ENCODE measurements at regions not wholly inside any gene's neighbourhood (a gene's known extent, or its start where the extent isn't known, plus 50 kb on each side); places are given as distances from the start of the nearest gene placed in this dataset.
A peak's percentile ranks its signal among the peaks of the same experiment; 100 is the strongest.
"Not testable (repeated sequence)": the region's sequence is repeated elsewhere in the genome, so short reads cannot be mapped to it uniquely, and the experiment has no call there.

- Histone ChIP-seq H3K36me3 (no peaks in the 10 kb centered on the region), H3K4me3 (no peak overlapping the region), H3K9me3 (peaks cover 0 to 5% (median 2%) of the 10 kb centered on the region in 4 donors), H3K27me3 (no peaks in the 10 kb centered on the region), H3K4me1 (no peaks in the 10 kb centered on the region), H3K27ac (no peak overlapping the region)
- no peak for ATAC-seq (ENCODE audit: low FRiP score in 2 of 2)
- no peak for DNase-seq
- no peak for TF ChIP-seq POLR2A (IDR thresholded peaks at IDR 0.05)
- no peak for TF ChIP-seq POLR2AphosphoS5 (IDR thresholded peaks at IDR 0.05)
- TF ChIP-seq EP300 (IDR thresholded peaks at IDR 0.05): no peak
- no peak for TF ChIP-seq CTCF (IDR thresholded peaks at IDR 0.05)
- WGBS, 2 donors: 64 to 86% methylated on average over 1 of the region's 1 CpG
These were observed 201.2 kb upstream of the HAND2 start for GRCh38 chr4:173731257-173731656.

- Histone ChIP-seq H3K27me3 (no peaks in the 10 kb centered on the region), H3K27ac (no peak overlapping the region), H3K9me3 (no peaks in the 10 kb centered on the region), H3K36me3 (no peaks in the 10 kb centered on the region), H3K4me1 (no peaks in the 10 kb centered on the region), H3K4me3 (no peak overlapping the region)
- DNase-seq (no peak), ATAC-seq (ENCODE audit: low FRiP score in 2 of 2) (no peak)
- TF ChIP-seq POLR2A (IDR thresholded peaks at IDR 0.05) (no peak), EP300 (IDR thresholded peaks at IDR 0.05) (no peak), POLR2AphosphoS5 (IDR thresholded peaks at IDR 0.05) (no peak), CTCF (IDR thresholded peaks at IDR 0.05) (no peak)
- 71 to 91% methylated on average over 1 of the region's 1 CpG for WGBS, 2 donors
These were observed 192.0 kb upstream of the HAND2 start for GRCh38 chr4:173722075-173722474.

GRCh38 chr4:173718504-173718903, 188.5 kb upstream of the HAND2 start:
- not testable (repeated sequence) for DNase-seq; ATAC-seq (ENCODE audit: low FRiP score in 2 of 2)
- WGBS, 2 donors: 87 to 89% methylated on average over 1 of the region's 1 CpG

GRCh38 chr4:173717581-173717980, 187.6 kb upstream of the HAND2 start:
- no peak for TF ChIP-seq POLR2AphosphoS5 (IDR thresholded peaks at IDR 0.05)
- no peak for TF ChIP-seq POLR2A (IDR thresholded peaks at IDR 0.05)
- TF ChIP-seq EP300 (IDR thresholded peaks at IDR 0.05): no peak
- no peak for TF ChIP-seq CTCF (IDR thresholded peaks at IDR 0.05)
- DNase-seq: peak in 1 of 2 donors; percentile 58
- no peaks in the 10 kb centered on the region for H3K4me1 ChIP-seq
- H3K9me3 ChIP-seq: no peaks in the 10 kb centered on the region
- no peak overlapping the region for H3K27ac ChIP-seq
- no peaks in the 10 kb centered on the region for H3K36me3 ChIP-seq
- no peaks in the 10 kb centered on the region for H3K27me3 ChIP-seq
- no peak for ATAC-seq (ENCODE audit: low FRiP score in 2 of 2)
- 83 to 91% methylated on average over 5 to 10 of the region's 10 CpGs for WGBS, 2 donors
- H3K4me3 ChIP-seq: no peak overlapping the region

More at GRCh38 chr4:173718504-173718903, 188.5 kb upstream of the HAND2 start:
- H3K4me1 ChIP-seq, H3K27ac ChIP-seq, H3K9me3 ChIP-seq, H3K4me3 ChIP-seq, H3K27me3 ChIP-seq, H3K36me3 ChIP-seq: not testable (repeated sequence)

GRCh38 chr4:173714456-173714855, 184.4 kb upstream of the HAND2 start:
- no peak overlapping the region for H3K27ac ChIP-seq
- H3K9me3 ChIP-seq: no peaks in the 10 kb centered on the region
- H3K27me3 ChIP-seq: no peaks in the 10 kb centered on the region
- DNase-seq (no peak), ATAC-seq (ENCODE audit: low FRiP score in 2 of 2) (no peak)
- H3K36me3 ChIP-seq: no peaks in the 10 kb centered on the region
- no peak overlapping the region for H3K4me3 ChIP-seq
- H3K4me1 ChIP-seq: no peaks in the 10 kb centered on the region
- TF ChIP-seq POLR2AphosphoS5 (IDR thresholded peaks at IDR 0.05): no peak
- TF ChIP-seq CTCF (IDR thresholded peaks at IDR 0.05): no peak
- TF ChIP-seq POLR2A (IDR thresholded peaks at IDR 0.05): no peak
- TF ChIP-seq EP300 (IDR thresholded peaks at IDR 0.05): no peak
- 72 to 80% methylated on average over 5 of the region's 5 CpGs for WGBS, 2 donors
